K562 (cell line): ENCODE measurements at regions not wholly inside any gene's neighbourhood (a gene's known extent, or its start where the extent isn't known, plus 50 kb on each side); places are given as distances from the start of the nearest gene placed in this dataset.

ENCODE experiments used
- MAFG ChIP-seq: fragments of 450-650 bp; conservative IDR thresholded peaks from 2 replicates; pipeline ENCODE4 v1.6.1; 2016; ENCODE audit warnings: missing genetic modification characterization, missing compliant biosample characterization
- MAFK ChIP-seq: IDR thresholded peaks from 2 replicates; pipeline ENCODE4 v1.6.1; 2011; ENCODE audit warnings: low read length, improper control_type of control experiment
- MECOM ChIP-seq: fragments of 250-450 bp; sonication (Bioruptor Pico); IDR thresholded peaks from 2 replicates; pipeline ENCODE4 v1.8.0; 2022; ENCODE audit warnings: inconsistent platforms
- ZBTB40 ChIP-seq, 2 experiments: fragments of 450-650 bp in 1 of 2; sonication (generic) in 1 of 2; formaldehyde crosslinking in 1 of 2; IDR thresholded peaks; 2 replicates each; pipeline versions ENCODE4 v1.7.1 to v1.9.0; 2016 to 2022; ENCODE audit warnings: inconsistent platforms in 1 of 2, mild to moderate bottlenecking in 1 of 2, missing genetic modification reagents in 1 of 2
- ZNF316 ChIP-seq: fragments of 450-650 bp; IDR thresholded peaks from 2 replicates; pipeline ENCODE4 v1.6.1; 2016
- TF ChIP-seq, protein P1 (sequence below): fragments of 250-450 bp; sonication (Bioruptor Pico); IDR thresholded peaks from 2 replicates; pipeline ENCODE4 v1.4.0; 2020
- TF ChIP-seq, protein P2 (sequence below): fragments of 200-600 bp; sonication (generic); IDR thresholded peaks from one replicate; pipeline ENCODE4 v1.6.1; 2012; ENCODE audit warnings: mild to moderate bottlenecking, low read depth, low read length, inconsistent platforms

GRCh38 chr5:29878599-29878998 is 1314.9 kb upstream of the CDH6 start (continued):
- TF ChIP-seq ZBTB40 (IDR thresholded peaks at IDR 0.05) (no peak), ZBTB40 (CRISPR knock-in tag; IDR thresholded peaks at IDR 0.05) (no peak), ZNF316 (peak; percentile 79), MECOM (CRISPR knock-in tag) (no peak), MAFK (peak; percentile 19; the same call in 1 of the 2 replicates), MAFG (tag) (peak; percentile 36; the same call in 1 of the 2 replicates)
- TF ChIP-seq, protein P1, sequence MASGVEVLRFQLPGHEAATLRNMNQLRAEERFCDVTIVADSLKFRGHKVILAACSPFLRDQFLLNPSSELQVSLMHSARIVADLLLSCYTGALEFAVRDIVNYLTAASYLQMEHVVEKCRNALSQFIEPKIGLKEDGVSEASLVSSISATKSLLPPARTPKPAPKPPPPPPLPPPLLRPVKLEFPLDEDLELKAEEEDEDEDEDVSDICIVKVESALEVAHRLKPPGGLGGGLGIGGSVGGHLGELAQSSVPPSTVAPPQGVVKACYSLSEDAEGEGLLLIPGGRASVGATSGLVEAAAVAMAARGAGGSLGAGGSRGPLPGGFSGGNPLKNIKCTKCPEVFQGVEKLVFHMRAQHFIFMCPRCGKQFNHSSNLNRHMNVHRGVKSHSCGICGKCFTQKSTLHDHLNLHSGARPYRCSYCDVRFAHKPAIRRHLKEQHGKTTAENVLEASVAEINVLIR: no peak
- TF ChIP-seq, protein P2, sequence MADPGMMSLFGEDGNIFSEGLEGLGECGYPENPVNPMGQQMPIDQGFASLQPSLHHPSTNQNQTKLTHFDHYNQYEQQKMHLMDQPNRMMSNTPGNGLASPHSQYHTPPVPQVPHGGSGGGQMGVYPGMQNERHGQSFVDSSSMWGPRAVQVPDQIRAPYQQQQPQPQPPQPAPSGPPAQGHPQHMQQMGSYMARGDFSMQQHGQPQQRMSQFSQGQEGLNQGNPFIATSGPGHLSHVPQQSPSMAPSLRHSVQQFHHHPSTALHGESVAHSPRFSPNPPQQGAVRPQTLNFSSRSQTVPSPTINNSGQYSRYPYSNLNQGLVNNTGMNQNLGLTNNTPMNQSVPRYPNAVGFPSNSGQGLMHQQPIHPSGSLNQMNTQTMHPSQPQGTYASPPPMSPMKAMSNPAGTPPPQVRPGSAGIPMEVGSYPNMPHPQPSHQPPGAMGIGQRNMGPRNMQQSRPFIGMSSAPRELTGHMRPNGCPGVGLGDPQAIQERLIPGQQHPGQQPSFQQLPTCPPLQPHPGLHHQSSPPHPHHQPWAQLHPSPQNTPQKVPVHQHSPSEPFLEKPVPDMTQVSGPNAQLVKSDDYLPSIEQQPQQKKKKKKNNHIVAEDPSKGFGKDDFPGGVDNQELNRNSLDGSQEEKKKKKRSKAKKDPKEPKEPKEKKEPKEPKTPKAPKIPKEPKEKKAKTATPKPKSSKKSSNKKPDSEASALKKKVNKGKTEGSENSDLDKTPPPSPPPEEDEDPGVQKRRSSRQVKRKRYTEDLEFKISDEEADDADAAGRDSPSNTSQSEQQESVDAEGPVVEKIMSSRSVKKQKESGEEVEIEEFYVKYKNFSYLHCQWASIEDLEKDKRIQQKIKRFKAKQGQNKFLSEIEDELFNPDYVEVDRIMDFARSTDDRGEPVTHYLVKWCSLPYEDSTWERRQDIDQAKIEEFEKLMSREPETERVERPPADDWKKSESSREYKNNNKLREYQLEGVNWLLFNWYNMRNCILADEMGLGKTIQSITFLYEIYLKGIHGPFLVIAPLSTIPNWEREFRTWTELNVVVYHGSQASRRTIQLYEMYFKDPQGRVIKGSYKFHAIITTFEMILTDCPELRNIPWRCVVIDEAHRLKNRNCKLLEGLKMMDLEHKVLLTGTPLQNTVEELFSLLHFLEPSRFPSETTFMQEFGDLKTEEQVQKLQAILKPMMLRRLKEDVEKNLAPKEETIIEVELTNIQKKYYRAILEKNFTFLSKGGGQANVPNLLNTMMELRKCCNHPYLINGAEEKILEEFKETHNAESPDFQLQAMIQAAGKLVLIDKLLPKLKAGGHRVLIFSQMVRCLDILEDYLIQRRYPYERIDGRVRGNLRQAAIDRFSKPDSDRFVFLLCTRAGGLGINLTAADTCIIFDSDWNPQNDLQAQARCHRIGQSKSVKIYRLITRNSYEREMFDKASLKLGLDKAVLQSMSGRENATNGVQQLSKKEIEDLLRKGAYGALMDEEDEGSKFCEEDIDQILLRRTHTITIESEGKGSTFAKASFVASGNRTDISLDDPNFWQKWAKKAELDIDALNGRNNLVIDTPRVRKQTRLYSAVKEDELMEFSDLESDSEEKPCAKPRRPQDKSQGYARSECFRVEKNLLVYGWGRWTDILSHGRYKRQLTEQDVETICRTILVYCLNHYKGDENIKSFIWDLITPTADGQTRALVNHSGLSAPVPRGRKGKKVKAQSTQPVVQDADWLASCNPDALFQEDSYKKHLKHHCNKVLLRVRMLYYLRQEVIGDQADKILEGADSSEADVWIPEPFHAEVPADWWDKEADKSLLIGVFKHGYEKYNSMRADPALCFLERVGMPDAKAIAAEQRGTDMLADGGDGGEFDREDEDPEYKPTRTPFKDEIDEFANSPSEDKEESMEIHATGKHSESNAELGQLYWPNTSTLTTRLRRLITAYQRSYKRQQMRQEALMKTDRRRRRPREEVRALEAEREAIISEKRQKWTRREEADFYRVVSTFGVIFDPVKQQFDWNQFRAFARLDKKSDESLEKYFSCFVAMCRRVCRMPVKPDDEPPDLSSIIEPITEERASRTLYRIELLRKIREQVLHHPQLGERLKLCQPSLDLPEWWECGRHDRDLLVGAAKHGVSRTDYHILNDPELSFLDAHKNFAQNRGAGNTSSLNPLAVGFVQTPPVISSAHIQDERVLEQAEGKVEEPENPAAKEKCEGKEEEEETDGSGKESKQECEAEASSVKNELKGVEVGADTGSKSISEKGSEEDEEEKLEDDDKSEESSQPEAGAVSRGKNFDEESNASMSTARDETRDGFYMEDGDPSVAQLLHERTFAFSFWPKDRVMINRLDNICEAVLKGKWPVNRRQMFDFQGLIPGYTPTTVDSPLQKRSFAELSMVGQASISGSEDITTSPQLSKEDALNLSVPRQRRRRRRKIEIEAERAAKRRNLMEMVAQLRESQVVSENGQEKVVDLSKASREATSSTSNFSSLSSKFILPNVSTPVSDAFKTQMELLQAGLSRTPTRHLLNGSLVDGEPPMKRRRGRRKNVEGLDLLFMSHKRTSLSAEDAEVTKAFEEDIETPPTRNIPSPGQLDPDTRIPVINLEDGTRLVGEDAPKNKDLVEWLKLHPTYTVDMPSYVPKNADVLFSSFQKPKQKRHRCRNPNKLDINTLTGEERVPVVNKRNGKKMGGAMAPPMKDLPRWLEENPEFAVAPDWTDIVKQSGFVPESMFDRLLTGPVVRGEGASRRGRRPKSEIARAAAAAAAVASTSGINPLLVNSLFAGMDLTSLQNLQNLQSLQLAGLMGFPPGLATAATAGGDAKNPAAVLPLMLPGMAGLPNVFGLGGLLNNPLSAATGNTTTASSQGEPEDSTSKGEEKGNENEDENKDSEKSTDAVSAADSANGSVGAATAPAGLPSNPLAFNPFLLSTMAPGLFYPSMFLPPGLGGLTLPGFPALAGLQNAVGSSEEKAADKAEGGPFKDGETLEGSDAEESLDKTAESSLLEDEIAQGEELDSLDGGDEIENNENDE: no peak
